HG03457 (cell line): ENCODE measurements at regions not wholly inside any gene's neighbourhood (a gene's known extent, or its start where the extent isn't known, plus 50 kb on each side); places are given as distances from the start of the nearest gene placed in this dataset.
"Not testable (repeated sequence)": the region's sequence is repeated elsewhere in the genome, so short reads cannot be mapped to it uniquely, and the experiment has no call there.

Experiments
- ATAC-seq: cut with Tn5 transposase; IDR thresholded peaks from one replicate; pipeline ENCODE4 v1.9.1; 2021; ENCODE audit warnings: moderate number of reproducible peaks; ENCODE audit not compliant: unreplicated experiment

GRCh38 chr5:155750571-155750970 lies 576.4 kb upstream of the SGCD start:
- no peak for ATAC-seq

DNA sequence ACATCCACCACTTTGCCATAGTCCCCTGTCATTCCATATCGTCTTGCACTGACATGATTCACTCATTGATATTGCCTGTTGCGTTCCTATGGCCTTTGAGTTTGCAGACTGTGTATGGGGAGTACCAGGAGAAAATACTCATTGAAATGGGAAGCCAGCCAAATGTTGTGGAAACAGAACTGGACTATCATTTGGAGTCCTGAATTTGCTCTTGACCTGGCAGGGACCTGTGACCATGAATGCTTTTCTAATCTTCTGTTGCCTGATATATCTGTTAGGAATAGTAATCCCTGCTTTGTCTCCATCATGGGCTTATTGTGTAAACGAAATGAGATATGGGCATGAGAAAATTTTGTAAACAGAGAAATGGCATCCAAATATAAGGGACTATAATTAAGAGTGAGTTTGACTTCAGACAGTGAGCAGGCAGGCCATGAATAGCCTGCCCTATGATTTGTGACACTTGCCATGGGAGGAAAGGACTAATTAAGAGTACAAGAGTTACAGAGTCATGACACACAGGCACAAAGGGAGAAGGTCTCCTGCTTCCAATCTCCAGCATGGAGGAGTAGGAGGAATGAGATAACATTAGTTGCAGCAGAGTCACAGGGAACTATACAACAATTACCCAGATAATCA lies 572.9 kb upstream of the SGCD start:
- ATAC-seq, result no peak

DNA sequence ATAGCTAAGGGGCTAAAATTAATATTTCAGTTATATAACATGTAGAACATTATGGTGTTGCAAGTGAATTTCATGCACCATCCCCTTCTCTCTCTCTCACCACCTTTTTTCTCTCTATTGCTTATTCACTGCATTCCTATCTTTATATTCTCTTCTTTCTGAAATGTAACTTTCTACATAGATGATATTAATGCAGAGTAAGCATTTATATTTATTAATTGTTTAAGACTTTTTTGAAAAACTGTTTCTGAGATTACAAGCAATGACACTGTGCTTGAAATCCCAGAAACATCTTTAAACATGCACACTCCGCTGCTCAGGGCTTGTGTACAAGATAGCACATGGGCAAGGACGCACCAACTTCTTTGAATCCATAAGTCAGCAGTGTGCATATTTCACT lies 567.7 kb upstream of the SGCD start:
- ATAC-seq, result no peak

DNA sequence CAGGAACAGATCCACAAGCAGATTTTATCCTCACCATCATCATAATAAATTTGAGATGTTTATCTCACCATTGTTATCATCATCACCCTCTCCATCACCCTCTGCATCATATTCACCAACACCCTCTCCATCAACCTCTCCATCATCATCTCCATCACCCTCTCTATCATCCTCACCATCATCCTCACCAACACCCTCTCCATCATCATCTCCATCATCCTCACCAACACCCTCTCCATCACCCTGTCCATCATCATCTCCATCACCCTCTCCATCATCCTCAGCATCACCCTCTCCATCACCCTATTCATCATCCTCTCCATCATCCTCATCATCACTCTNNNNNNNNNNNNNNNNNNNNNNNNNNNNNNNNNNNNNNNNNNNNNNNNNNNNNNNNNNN lies 567.0 kb upstream of the SGCD start:
- ATAC-seq, result no peak

DNA sequence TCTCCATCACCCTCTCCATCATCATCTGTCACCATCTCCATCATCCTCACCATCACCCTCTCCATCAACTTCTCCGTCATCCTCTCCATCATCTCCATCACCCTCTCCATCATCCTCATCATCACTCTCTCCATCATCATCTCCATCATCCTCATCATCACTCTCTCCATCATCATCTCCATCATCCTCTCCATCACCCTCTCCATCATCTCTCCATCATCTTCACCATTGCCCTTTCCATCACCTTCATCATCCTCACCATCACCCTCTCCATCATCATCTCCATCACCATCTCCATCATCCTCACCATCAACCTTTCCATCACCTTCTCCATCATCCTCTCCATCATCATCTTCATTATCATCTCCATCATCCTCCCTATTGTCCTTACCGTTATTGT lies 565.5 kb upstream of the SGCD start:
- ATAC-seq, result no peak

DNA sequence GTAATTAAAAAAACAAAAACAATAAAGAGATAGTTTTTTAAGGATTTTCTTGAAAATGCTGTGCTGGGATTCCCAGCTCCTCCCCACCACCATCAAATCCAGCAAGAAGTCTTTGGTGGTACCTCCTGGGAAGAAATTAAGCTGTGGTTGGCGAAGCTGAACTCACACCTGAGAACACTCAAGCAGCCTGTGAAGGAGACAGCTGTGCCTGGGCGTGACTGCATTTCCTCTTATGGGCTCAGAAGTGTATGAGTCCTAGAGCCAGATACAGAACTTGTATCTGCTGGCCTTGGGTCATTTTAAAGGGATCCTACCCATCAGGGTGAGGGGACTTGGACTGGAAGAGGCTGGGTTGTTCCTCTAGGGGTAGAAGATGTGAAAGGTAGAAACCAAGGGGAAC lies 561.2 kb upstream of the SGCD start:
- no peak for ATAC-seq

DNA sequence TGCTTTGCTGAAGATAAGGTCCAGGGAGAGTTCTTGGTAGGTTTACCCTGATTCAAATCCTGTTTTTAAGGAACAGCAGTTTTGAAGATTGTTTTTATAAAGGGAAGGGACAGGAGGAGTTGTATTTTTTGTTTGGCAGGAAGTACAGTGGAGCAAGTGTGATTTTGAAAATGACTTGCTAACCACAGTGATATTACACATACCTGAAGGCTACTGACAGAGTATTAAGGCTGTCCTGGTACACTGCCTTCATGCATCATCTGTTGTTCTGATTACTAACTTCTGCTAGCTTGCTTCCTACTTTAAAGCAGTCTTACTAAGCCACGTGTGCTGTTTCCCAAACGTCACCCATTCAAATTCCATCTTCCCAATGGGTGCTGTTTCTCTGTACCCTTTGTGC lies 559.5 kb upstream of the SGCD start:
- no peak for ATAC-seq

DNA sequence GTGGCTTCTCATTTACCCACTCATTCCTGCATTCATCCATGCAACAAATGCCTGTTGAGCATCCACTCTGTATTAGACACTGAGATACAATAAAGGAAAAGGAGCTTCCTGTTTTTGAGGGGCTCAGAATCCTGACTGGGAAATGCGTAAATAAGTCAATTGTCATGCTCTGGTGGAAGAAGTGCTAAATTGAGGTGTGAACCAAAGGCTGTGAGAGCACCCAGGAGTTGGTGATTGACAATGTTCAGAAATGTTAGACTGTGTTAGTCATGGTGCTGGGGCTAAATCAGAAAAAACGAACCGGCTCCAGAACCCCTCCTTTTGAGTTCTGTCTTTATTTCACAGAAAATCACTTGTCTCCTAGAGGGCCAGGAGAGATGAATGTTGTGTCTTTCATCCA lies 558.6 kb upstream of the SGCD start:
- ATAC-seq, result no peak

DNA sequence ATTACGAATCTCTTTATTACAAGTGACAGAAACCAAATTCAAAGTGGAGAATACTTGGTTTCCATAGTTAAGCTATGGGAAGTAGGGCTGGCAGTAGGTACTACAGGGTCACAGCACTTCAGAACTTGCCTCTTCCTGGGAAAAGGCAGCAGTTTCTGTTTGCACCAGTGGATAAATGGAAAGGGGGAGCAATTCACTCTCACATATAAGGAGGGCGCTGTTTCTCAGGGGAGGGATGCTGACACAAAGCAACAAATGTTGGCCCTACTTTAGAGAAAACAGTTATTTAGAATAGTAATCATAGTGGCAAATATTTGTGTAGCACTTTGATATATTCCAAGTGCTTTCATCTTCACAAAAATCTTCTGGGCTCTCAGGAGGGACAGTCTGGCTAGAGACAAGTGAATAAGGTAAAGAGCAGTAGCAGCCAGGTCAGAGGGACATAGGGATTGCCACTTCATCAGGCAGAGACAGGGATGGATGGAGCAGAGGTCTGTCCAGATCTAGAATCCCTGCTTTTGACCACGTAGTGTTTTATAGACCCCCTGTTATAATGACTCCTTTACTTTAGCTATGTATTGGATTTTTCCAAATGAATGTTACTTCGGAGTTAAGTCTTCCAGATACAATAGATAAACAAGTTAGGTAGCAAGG lies 554.8 kb upstream of the SGCD start:
- ATAC-seq, result no peak

GRCh38 chr5:155773680-155774079 lies 553.3 kb upstream of the SGCD start:
- ATAC-seq, result no peak

DNA sequence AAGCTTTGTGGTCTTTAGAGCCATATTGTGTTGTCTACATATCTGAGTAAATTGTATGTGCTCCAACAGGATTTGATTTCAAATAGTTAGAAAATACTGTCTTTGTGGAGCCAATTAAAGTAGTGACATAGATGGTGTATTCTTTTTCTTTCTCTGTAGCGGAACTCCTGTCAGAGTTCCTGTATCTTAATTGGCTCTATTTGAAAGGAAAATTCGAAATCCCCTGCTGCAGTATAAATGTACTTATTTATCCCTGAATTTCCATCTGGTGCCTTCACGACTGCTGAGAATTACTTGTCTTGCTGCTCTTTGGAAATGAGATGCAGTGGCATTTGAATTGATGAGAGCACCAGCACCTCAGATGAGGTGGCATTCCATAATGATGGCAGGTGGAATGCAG lies 546.7 kb upstream of the SGCD start:
- no peak for ATAC-seq

GRCh38 chr5:155783246-155783645 lies 543.7 kb upstream of the SGCD start:
- no peak for ATAC-seq

DNA sequence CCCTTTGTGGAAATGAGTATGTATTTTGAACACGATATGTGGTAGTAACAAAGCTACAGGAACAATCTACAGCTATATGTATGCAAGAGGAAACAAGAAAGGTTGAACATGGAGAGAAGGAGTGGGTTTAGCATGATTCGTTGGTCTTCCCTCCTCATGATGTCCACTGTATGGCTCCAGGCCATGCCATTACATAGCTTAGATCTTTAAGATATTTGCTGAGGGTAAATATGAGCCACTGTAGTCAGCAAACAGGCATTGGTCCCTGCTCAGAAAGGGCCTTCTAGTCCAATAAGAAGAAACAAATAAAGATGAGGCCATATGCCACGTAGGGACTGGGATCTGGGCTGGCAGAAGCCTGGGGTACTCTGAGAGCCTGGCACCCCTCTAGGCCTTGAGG lies 543.2 kb upstream of the SGCD start:
- no peak for ATAC-seq

GRCh38 chr5:155786108-155786507 lies 540.9 kb upstream of the SGCD start:
- no peak for ATAC-seq

DNA sequence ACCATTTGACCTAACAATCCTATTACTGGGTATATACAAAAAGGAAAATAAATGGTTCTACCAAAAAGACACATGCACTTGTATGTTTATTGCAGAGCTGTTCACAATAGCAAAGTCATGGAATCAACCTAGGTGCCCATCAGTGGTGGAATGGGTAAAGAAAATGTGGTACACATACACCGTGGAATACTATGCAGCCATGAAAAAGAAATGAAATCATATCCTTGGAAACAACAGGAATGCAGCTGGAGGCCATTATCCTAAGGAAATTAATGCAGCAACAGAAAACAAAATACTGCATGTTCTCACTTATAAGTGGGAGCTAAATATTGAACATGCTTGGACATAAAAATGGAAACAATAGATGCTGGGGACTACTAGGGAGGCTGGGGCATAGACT lies 534.1 kb upstream of the SGCD start:
- no peak for ATAC-seq

DNA sequence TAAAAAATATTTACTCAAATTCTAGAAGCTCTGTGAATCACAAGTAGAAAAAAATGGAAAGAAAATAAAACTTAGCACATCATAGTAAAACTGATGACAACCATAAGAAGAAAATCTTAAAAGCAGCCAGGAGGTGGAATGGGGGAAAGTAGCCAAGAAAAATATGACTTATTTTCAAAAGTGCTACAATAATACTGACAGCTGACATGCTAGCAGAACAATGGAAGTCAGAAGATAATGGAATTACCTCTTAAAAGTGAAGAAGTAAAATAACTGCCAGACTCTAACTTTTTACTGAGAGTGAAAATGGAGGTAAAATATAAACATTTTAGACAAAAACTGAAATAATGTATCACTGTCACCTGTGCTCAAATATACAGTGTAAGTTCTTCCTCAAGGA lies 532.2 kb upstream of the SGCD start:
- ATAC-seq, result no peak

- no peak for ATAC-seq
These were observed 527.7 kb upstream of the SGCD start for GRCh38 chr5:155799308-155799707.

- ATAC-seq, result no peak
These were observed 518.9 kb upstream of the SGCD start for GRCh38 chr5:155807884-155808576.

DNA sequence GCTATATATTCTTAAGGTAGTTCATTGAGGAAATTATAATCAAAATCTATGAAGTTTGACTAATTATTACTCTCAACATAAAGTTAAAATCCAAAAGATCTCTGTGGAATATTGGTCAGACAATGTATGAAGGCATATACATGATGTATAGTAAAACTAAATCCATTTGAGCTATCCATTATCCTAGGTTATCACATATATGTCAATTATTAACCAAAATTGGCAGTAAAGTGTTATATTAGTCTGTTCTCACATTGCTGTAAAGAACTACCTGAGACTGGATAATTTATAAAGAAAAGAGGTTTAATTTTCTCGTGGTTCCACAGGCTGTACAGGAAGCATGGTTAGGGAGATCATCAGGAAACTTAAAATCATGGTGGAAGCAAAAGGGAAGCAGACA lies 511.7 kb upstream of the SGCD start:
- ATAC-seq, result no peak

DNA sequence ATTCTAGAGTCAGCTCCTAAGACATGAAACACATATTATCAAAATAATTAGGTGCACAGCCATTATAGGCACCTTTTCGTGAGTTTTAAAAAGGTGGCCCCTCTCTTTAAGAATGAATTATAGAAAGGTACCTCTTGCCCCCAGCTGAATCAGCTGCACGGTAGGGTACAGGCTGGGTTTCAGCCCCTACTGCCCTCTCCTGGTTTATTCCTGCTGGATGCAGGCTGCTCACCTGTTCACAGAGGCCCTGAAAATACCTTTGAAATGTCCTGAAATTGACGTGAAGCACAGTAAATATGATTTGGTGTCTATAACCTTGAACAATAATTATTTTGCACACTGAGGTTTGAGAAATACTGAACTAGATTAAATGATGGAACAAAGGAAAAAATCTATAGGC lies 504.8 kb upstream of the SGCD start:
- no peak for ATAC-seq

DNA sequence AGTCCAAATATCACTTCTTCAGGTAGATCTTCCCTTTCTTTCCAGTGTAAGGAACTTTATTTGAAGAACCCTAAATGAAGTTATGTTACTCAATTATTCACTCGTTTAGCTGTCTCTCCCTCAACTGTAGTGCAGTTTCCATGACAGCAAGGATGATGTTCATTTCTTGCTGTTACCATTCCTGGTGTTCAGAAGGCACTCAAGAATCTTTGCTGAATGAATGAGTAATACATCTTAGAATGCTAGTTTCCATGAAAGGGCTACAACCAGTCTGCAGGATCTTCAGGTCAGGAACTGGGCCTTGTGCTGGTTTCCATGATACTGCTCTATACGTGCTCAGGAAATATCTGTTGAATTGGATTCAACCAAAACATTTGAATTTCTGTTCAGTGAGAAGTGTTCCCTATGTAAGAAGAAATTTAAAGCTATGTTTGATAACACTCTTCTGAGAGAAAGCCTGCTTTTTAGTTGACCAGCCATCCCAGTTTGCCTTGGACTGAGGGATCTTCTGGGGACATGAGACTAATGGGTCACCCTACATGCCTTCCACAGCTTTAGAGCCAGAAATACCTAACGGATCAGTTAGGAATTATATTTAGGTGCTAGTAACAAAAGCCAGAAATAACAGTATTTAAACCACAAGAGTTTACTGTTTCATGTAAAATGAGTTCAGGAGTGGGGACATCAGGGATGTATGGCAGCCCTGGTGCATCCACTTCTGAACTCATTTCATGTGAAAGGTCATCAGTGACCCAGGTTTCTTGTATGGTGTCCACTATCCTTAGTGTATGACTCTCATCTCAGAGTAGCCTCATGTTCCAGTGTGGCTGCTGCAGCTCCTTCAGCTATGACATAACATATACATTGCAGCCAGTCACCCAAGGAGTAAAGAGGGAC lies 500.1 kb upstream of the SGCD start:
- no peak for ATAC-seq

GRCh38 chr5:155827508-155827815 lies 499.5 kb upstream of the SGCD start:
- ATAC-seq, result not testable (repeated sequence)
